Omental fat pad (tissue), 3 donors: ENCODE measurements at regions not wholly inside any gene's neighbourhood (a gene's known extent, or its start where the extent isn't known, plus 50 kb on each side); places are given as distances from the start of the nearest gene placed in this dataset.

Experiments used
- ATAC-seq: fragments of 150-250 bp; one replicate; pipeline ENCODE4 v1.9.1; 2016; ENCODE audit warnings: mild to moderate bottlenecking, moderate library complexity; ENCODE audit not compliant: low FRiP score
- DNase-seq: peaks from one replicate; pipeline ENCODE4 v3.0.0-alpha.2; 2019; ENCODE audit warnings: low spot score
- TF ChIP-seq, protein P1 (sequence below), 3 donors: fragments of 450-650 bp; IDR thresholded peaks; one replicate each; pipeline ENCODE4 v1.5.1; 2016 to 2017; ENCODE audit warnings: antibody characterized with exemption in 3 of 3, mild to moderate bottlenecking in 3 of 3, moderate library complexity in 2 of 3

DNA sequence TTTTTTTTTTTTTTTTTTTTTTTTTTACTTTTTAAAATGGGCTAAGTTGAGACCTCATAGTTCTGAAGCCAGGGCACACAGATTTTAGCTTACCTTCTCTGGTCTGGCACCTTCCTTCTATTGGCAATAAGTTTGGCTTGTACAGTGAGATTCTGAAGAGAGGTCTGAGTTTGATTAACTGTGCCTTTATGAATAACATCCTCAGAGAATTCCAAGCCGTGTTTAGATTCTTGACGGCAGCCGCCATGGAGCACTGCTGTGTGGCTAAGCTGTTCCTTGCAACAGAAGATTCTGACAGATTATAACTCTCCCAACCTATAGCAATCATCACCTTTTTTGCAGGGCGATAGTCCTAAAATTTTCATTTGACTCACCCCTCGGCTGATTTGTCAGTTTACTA, 354.9 kb upstream of the FAR2 start:
- DNase-seq (no peak), ATAC-seq (peak; percentile 26)
- TF ChIP-seq, protein P1, sequence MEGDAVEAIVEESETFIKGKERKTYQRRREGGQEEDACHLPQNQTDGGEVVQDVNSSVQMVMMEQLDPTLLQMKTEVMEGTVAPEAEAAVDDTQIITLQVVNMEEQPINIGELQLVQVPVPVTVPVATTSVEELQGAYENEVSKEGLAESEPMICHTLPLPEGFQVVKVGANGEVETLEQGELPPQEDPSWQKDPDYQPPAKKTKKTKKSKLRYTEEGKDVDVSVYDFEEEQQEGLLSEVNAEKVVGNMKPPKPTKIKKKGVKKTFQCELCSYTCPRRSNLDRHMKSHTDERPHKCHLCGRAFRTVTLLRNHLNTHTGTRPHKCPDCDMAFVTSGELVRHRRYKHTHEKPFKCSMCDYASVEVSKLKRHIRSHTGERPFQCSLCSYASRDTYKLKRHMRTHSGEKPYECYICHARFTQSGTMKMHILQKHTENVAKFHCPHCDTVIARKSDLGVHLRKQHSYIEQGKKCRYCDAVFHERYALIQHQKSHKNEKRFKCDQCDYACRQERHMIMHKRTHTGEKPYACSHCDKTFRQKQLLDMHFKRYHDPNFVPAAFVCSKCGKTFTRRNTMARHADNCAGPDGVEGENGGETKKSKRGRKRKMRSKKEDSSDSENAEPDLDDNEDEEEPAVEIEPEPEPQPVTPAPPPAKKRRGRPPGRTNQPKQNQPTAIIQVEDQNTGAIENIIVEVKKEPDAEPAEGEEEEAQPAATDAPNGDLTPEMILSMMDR (IDR thresholded peaks at IDR 0.05), result no peak

DNA sequence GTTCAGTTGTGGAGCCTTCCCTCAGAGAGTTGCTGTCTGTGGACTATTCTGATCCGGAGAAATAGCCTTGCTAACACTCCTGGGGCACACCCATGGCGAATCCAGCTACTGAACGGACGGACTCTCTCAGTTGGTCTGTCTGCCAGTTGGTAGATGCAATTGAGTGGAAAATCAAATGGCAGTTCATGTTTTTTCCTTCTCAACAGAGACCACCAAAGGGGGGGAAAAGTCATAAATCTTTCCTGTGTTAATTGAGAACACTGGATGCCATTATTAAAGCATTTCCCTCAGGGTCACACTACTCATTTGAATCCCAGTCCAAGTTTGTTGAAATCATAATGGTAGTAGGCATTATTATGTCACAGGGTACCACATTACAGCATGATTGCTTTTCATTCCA, 354.3 kb upstream of the FAR2 start:
- no peak for DNase-seq
- TF ChIP-seq, protein P1 (IDR thresholded peaks at IDR 0.05), result no peak
- ATAC-seq, result no peak

DNA sequence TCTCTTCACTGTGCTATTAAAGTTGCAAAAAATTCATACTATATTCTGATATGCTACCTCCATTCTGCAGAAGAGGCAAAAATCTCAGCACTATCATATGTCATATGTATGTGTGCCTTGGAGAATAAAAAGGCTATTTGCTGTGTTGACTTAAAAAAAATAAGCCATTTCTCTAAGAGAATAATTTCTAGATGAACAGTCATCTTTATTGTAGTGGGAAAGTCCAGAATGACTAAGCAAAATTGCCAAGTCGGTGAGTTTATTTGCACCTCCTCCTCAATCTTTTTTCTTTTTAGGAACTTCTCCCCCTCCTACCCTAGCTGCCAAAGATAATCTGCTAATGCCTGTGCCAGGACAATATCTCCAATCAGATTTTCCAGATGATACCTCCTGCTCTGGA, 353.8 kb upstream of the FAR2 start:
- TF ChIP-seq, protein P1 (IDR thresholded peaks at IDR 0.05), result no peak
- no peak for ATAC-seq

DNA sequence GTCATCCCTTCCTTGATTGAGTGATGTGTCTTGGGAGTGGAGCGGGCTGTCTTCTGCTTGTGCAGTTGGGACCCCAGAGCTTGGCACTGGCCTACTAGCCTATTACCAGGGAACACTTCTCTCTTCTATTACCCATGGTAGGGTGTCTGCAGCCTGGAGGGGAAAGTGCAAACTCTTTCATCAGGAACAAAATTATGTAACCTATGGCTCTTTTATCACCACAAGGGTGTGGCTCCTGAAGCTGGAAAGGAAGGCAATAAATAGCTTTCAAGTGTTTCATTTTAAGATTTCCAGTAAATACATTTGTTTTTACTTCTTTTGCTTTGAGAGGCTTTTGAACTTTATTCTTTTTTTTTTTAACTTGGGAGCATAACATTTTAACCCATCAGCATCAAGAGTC, 349.7 kb upstream of the FAR2 start:
- ATAC-seq (no peak), DNase-seq (no peak)
- TF ChIP-seq, protein P1 (IDR thresholded peaks at IDR 0.05), result no peak

More for the DNA sequence above, 353.8 kb upstream of the FAR2 start:
- DNase-seq, result no peak

DNA sequence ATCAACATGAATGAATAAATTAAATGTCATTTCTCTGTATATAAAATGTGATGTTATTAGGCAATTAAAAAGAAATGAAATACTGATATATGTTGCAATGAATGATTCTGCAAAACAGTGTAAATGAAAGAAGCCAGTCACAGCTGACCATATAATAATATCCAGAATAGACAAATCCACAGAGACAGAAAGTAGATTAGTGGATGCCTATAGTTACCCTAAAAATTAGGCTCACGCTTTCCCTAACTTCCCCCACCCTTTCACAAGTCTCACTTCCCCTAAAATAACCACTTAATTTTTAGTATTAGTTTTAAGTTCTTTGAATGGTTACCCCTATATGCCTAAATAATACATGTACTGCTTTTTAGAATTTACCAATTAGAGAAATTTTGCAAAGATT, 348.9 kb upstream of the FAR2 start:
- DNase-seq (no peak), ATAC-seq (no peak)
- TF ChIP-seq, protein P1 (IDR thresholded peaks at IDR 0.05), result no peak

DNA sequence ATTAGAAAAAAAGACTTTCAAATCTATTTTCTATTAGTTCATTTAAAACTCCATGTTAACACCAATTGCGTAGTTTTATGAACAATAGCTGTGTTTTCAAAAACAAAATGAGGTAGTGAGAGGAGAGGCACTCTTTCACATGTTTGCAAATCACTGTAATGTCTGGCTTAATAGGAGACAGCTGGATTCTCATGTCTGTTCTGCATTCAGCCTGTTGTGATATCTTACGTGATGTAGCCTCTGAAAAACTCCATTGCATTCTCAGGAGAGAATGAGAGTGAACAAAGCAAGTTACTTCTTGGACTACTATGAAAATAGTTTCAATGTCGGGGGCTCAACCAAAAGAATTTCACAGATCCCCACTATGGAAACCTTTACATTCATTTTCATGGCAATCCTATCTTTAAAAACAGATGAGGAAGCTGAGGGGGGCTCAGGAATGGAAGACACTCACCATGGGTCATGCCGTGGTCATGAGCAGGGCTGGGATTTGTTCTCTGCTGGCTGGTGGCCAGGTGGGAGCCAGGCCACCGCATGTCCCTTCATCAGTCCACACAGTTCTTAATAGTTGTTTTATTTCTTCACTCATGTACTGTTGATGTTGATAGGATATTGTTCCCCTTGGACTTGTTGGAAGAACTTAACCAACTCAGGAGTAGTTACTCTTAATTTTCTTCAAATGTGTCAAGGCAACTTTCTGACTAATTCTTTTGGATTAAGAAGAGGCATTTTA, 346.2 kb upstream of the FAR2 start:
- TF ChIP-seq, protein P1 (IDR thresholded peaks at IDR 0.05), result no peak
- DNase-seq (no peak), ATAC-seq (no peak)

DNA sequence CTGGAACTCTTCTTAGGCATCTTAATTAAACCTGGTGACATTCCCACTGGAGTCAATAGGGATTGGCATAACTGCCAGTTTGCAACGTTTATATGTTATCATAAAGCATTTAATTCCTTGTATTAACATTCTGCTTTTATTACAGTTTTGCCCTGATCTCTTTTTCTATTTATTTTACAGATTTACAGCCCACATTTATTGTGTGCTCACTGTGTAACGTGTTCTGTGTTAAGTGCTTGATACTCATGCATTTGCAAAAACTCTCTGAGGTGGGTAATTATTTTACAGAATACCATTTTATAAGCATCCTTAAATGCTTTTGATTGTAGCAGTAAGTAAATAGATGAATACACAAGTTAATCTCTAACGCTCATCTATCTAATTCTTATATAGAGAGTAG, 341.5 kb upstream of the FAR2 start:
- no peak for ATAC-seq
- TF ChIP-seq, protein P1 (IDR thresholded peaks at IDR 0.05), result no peak
- no peak for DNase-seq
